GM23338 (cell line): ENCODE measurements at regions not wholly inside any gene's neighbourhood (a gene's known extent, or its start where the extent isn't known, plus 50 kb on each side); places are given as distances from the start of the nearest gene placed in this dataset.

Experiments used
- ATAC-seq: fragments of 200-7000 bp; cut with Tn5 transposase; 3 replicates; pipeline ENCODE4 v1.9.1; 2020
- DNase-seq: peaks from one replicate; pipeline ENCODE4 v3.0.0-alpha.2; 2015; ENCODE audit warnings: low spot score
- H2AFZ ChIP-seq: fragments of 200-600 bp; sonication (generic); 2 replicates; pipeline ENCODE4 v1.8.0; 2016; ENCODE audit warnings: antibody characterized with exemption, mild to moderate bottlenecking, moderate library complexity
- H3F3A ChIP-seq: fragments of 200-600 bp; sonication (generic); replicated peaks from 2 replicates; pipeline ENCODE4 v1.8.0; 2017; ENCODE audit warnings: antibody characterized with exemption, mixed run types, low read depth
- H3K27ac ChIP-seq: fragments of 200-600 bp; sonication (generic); 2 replicates; pipeline ENCODE4 v1.6.1; 2016; ENCODE audit warnings: low read depth
- H3K27me3 ChIP-seq: fragments of 200-600 bp; sonication (generic); 2 replicates; pipeline ENCODE4 v1.8.0; 2016; ENCODE audit warnings: mild to moderate bottlenecking, mixed run types, moderate library complexity; ENCODE audit not compliant: insufficient read depth
- H3K36me3 ChIP-seq: fragments of 200-600 bp; sonication (generic); 2 replicates; pipeline ENCODE4 v1.8.0; 2016; ENCODE audit warnings: mild to moderate bottlenecking; ENCODE audit not compliant: insufficient read depth
- H3K4me1 ChIP-seq: fragments of 200-600 bp; sonication (generic); 2 replicates; pipeline ENCODE4 v1.8.0; 2016; ENCODE audit warnings: mild to moderate bottlenecking, moderate library complexity; ENCODE audit not compliant: insufficient read depth
- H3K4me2 ChIP-seq: fragments of 200-600 bp; sonication (generic); 2 replicates; pipeline ENCODE4 v1.7.1; 2017; ENCODE audit warnings: mixed run types
- H3K4me3 ChIP-seq: fragments of 200-600 bp; sonication (generic); 2 replicates; pipeline ENCODE4 v1.6.1; 2016; ENCODE audit warnings: mixed run types
- H3K79me2 ChIP-seq: fragments of 200-600 bp; sonication (generic); replicated peaks from 2 replicates; pipeline ENCODE4 v1.8.0; 2017; ENCODE audit warnings: mild to moderate bottlenecking; ENCODE audit not compliant: insufficient read depth
- H3K9me2 ChIP-seq: fragments of 200-600 bp; sonication (generic); 2 replicates; pipeline ENCODE4 v1.8.0; 2017; ENCODE audit not compliant: insufficient read depth
- H4K20me1 ChIP-seq: fragments of 200-600 bp; sonication (generic); replicated peaks from 2 replicates; pipeline ENCODE4 v1.8.0; 2017; ENCODE audit warnings: mild to moderate bottlenecking; ENCODE audit not compliant: insufficient read depth
- H3K27ac Mint-ChIP-seq: 2 replicates; pipeline ENCODE4 v1.8.0; 2020; ENCODE audit warnings: inconsistent platforms, mild to moderate bottlenecking, moderate library complexity, mixed read lengths
- H3K27me3 Mint-ChIP-seq: 3 replicates; pipeline ENCODE4 v1.8.0; 2022; ENCODE audit warnings: low read depth, mild to moderate bottlenecking, moderate library complexity, mixed read lengths, inconsistent platforms; ENCODE audit not compliant: insufficient read depth, poor library complexity
- H3K36me3 Mint-ChIP-seq: 3 replicates; pipeline ENCODE4 v1.8.0; 2021; ENCODE audit warnings: low read depth, mild to moderate bottlenecking, inconsistent platforms, moderate library complexity, mixed read lengths
- H3K4me1 Mint-ChIP-seq: 3 replicates; pipeline ENCODE4 v1.8.0; 2020; ENCODE audit warnings: mild to moderate bottlenecking, inconsistent platforms, mixed read lengths
- H3K4me3 Mint-ChIP-seq: 3 replicates; pipeline ENCODE4 v1.8.0; 2021; ENCODE audit warnings: moderate library complexity, mild to moderate bottlenecking, inconsistent platforms, mixed read lengths
- H3K9me3 Mint-ChIP-seq: 3 replicates; pipeline ENCODE4 v1.8.0; 2020; ENCODE audit warnings: moderate library complexity, mild to moderate bottlenecking, inconsistent platforms, mixed read lengths
- CREB1 ChIP-seq: fragments of 250-450 bp; sonication (Bioruptor Pico); IDR thresholded peaks from 2 replicates; pipeline ENCODE4 v1.5.0; 2020; ENCODE audit warnings: low read depth, mild to moderate bottlenecking, moderate library complexity
- EZH2 ChIP-seq: fragments of 200-600 bp; sonication (generic); IDR thresholded peaks from one replicate; pipeline ENCODE4 v1.8.0; 2017; ENCODE audit warnings: antibody characterized with exemption, mild to moderate bottlenecking, low read depth; ENCODE audit not compliant: unreplicated experiment
- EZH2phosphoT487 ChIP-seq: fragments of 200-600 bp; sonication (generic); IDR thresholded peaks from one replicate; pipeline ENCODE4 v1.8.1; 2018; ENCODE audit warnings: antibody characterized with exemption; ENCODE audit not compliant: unreplicated experiment
- NANOG ChIP-seq: IDR thresholded peaks from 2 replicates; pipeline ENCODE4 v1.6.1; 2016; ENCODE audit warnings: antibody characterized with exemption, borderline replicate concordance
- STAT1 ChIP-seq: IDR thresholded peaks from one replicate; pipeline ENCODE4 v1.6.1; 2016; ENCODE audit warnings: antibody characterized with exemption; ENCODE audit not compliant: unreplicated experiment
- ZNF331 ChIP-seq: fragments of 250-450 bp; sonication (Bioruptor Pico); IDR thresholded peaks from 2 replicates; pipeline ENCODE4 v1.5.0; 2020; ENCODE audit warnings: low read depth, mild to moderate bottlenecking, moderate library complexity
- TF ChIP-seq, protein P1 (sequence below), 2 experiments: fragments of 200-600 bp in 1 of 2; sonication (generic) in 1 of 2; conservative IDR thresholded peaks; 2 replicates each; pipeline versions ENCODE4 v1.5.1 to v1.6.1; 2016 to 2017; ENCODE audit warnings: antibody characterized with exemption in 2 of 2, low read depth in 2 of 2, mild to moderate bottlenecking in 2 of 2, moderate library complexity in 1 of 2
- TF ChIP-seq, protein P2 (sequence below): IDR thresholded peaks from 2 replicates; pipeline ENCODE4 v1.6.1; 2016; ENCODE audit warnings: antibody characterized with exemption
- TF ChIP-seq, protein P3 (sequence below): fragments of 250-450 bp; sonication (Bioruptor Pico); IDR thresholded peaks from 2 replicates; pipeline ENCODE4 v1.5.0; 2020; ENCODE audit warnings: mild to moderate bottlenecking, moderate library complexity

DNA sequence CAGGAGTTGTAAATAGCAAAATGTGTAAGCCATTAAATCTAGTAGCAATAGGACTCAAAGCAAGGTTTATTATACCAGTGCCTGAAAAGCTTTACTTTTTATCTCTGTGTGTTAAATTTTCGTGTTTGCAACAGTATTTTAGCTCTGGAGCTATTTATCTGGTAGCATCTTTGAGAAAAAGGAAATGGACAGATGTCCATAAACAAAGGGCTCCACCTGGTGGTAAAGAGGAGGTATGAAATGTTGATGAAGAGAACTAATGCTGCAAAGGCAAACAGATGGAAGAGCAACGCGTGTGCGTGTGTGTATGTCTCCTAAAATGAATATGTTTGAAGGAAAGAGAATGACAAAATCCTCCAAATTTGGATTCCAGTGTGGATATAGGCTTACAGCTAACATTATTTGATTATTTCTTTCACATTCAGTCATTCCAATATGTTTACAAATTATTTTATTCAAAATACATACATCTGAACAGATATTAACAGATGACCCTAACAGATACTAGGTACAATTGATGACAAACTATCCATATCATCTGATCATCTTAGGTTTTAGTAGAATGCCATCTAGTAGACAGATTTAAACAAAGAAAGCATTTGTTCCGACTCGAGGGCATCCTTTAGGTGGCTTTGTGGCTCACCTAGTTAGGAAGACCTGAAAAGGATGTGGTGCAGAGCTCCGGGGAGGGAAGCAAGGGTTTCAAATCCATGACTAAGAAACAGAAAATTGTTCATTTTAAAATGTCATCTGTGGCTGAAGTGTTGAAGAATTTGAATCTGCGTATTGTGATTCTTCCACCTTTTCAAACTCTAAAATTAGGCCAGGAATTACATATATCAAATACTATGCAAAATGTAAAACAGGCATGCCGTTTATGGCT lies 383.3 kb downstream of the MTX2 start (continued):
- TF ChIP-seq, protein P1, sequence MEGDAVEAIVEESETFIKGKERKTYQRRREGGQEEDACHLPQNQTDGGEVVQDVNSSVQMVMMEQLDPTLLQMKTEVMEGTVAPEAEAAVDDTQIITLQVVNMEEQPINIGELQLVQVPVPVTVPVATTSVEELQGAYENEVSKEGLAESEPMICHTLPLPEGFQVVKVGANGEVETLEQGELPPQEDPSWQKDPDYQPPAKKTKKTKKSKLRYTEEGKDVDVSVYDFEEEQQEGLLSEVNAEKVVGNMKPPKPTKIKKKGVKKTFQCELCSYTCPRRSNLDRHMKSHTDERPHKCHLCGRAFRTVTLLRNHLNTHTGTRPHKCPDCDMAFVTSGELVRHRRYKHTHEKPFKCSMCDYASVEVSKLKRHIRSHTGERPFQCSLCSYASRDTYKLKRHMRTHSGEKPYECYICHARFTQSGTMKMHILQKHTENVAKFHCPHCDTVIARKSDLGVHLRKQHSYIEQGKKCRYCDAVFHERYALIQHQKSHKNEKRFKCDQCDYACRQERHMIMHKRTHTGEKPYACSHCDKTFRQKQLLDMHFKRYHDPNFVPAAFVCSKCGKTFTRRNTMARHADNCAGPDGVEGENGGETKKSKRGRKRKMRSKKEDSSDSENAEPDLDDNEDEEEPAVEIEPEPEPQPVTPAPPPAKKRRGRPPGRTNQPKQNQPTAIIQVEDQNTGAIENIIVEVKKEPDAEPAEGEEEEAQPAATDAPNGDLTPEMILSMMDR (conservative IDR thresholded peaks at IDR 0.05; ENCODE audit: low read depth in 2 of 2) = peak; percentile 79 to 92
- TF ChIP-seq EZH2 = no peak
- no peak for TF ChIP-seq ZNF331 (CRISPR knock-in tag)

DNA sequence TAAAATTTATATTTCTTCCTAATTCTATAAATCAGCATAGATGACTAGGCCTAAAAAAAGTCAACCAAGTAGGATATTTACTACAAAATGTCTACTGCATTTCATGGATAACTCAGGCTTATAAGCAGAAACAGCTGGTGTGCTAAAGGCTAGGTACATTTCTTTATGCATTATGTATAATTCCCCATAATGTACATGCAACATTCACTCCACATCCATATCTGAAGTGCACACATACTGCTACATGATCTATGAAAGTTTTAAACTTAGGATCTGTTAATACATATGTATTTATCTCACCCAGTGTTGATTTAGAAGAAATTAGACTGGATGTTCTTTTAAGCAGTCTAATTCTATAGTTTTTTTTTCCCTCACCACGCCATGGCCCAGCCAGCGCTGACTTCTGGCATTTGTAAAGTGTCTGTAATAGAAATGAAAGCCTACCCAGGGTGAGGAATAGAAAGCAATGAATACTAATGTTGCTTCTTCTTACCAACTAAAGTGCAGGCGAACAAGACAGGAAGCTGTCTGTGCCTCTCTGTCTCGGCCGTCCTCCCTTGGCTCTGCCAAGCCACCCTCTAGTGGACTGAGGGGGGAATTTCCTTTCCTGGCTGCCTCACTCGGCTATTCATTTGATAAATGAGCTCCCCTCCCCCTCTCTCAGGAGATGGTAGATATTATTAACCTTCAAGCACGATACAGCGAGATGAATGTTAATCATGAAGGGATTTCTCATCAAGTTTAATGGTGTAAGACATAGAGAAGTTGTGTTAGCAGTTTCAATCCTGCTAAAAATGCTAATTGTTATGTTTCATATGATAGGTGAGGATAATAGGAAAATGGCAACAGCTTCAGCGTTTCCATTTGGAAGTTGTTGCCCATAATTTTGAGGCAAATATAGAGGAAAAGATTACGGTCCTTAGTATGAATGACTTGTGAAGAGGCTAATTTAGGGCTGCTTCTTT lies 384.5 kb downstream of the MTX2 start:
- H3K9me3 Mint-ChIP-seq = no peaks in the 10 kb centered on the region
- Histone ChIP-seq H3K79me2 (no peaks in the 10 kb centered on the region), H3K4me1 (peaks cover 33% of the 10 kb centered on the region), H4K20me1 (no peaks in the 10 kb centered on the region), H3K36me3 (no peaks in the 10 kb centered on the region), H3K4me2 (0 out of 2 replicates have a peak overlapping the region, but pooled peaks have one; percentile 12), H3K27me3 (0 out of 2 replicates have a peak, but pooled peaks cover 2% of the 10 kb centered on the region), H3K9me2 (no peaks in the 10 kb centered on the region), H2AFZ (peak overlapping the region; percentile 20; the same call in 1 of the 2 replicates), H3F3A (no peaks in the 10 kb centered on the region), H3K4me3 (no peak overlapping the region), H3K27ac (no peak overlapping the region)
- no peak overlapping the region for H3K27ac Mint-ChIP-seq
- ATAC-seq = peak; percentile 98
- DNase-seq = peak; percentile 93
- H3K36me3 Mint-ChIP-seq = no peaks in the 10 kb centered on the region
- no peak overlapping the region for H3K4me3 Mint-ChIP-seq
- peaks cover 34% of the 10 kb centered on the region for H3K4me1 Mint-ChIP-seq
- no peaks in the 10 kb centered on the region for H3K27me3 Mint-ChIP-seq
- TF ChIP-seq STAT1 (no peak), EZH2phosphoT487 (no peak), CREB1 (CRISPR knock-in tag) (no peak), NANOG (no peak)
- TF ChIP-seq, protein P1 (conservative IDR thresholded peaks at IDR 0.05; ENCODE audit: low read depth in 2 of 2) = peak; percentile 77 to 80
- TF ChIP-seq, protein P2, sequence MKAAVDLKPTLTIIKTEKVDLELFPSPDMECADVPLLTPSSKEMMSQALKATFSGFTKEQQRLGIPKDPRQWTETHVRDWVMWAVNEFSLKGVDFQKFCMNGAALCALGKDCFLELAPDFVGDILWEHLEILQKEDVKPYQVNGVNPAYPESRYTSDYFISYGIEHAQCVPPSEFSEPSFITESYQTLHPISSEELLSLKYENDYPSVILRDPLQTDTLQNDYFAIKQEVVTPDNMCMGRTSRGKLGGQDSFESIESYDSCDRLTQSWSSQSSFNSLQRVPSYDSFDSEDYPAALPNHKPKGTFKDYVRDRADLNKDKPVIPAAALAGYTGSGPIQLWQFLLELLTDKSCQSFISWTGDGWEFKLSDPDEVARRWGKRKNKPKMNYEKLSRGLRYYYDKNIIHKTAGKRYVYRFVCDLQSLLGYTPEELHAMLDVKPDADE = peak; percentile 19; the same call in 1 of the 2 replicates
- TF ChIP-seq, protein P3, sequence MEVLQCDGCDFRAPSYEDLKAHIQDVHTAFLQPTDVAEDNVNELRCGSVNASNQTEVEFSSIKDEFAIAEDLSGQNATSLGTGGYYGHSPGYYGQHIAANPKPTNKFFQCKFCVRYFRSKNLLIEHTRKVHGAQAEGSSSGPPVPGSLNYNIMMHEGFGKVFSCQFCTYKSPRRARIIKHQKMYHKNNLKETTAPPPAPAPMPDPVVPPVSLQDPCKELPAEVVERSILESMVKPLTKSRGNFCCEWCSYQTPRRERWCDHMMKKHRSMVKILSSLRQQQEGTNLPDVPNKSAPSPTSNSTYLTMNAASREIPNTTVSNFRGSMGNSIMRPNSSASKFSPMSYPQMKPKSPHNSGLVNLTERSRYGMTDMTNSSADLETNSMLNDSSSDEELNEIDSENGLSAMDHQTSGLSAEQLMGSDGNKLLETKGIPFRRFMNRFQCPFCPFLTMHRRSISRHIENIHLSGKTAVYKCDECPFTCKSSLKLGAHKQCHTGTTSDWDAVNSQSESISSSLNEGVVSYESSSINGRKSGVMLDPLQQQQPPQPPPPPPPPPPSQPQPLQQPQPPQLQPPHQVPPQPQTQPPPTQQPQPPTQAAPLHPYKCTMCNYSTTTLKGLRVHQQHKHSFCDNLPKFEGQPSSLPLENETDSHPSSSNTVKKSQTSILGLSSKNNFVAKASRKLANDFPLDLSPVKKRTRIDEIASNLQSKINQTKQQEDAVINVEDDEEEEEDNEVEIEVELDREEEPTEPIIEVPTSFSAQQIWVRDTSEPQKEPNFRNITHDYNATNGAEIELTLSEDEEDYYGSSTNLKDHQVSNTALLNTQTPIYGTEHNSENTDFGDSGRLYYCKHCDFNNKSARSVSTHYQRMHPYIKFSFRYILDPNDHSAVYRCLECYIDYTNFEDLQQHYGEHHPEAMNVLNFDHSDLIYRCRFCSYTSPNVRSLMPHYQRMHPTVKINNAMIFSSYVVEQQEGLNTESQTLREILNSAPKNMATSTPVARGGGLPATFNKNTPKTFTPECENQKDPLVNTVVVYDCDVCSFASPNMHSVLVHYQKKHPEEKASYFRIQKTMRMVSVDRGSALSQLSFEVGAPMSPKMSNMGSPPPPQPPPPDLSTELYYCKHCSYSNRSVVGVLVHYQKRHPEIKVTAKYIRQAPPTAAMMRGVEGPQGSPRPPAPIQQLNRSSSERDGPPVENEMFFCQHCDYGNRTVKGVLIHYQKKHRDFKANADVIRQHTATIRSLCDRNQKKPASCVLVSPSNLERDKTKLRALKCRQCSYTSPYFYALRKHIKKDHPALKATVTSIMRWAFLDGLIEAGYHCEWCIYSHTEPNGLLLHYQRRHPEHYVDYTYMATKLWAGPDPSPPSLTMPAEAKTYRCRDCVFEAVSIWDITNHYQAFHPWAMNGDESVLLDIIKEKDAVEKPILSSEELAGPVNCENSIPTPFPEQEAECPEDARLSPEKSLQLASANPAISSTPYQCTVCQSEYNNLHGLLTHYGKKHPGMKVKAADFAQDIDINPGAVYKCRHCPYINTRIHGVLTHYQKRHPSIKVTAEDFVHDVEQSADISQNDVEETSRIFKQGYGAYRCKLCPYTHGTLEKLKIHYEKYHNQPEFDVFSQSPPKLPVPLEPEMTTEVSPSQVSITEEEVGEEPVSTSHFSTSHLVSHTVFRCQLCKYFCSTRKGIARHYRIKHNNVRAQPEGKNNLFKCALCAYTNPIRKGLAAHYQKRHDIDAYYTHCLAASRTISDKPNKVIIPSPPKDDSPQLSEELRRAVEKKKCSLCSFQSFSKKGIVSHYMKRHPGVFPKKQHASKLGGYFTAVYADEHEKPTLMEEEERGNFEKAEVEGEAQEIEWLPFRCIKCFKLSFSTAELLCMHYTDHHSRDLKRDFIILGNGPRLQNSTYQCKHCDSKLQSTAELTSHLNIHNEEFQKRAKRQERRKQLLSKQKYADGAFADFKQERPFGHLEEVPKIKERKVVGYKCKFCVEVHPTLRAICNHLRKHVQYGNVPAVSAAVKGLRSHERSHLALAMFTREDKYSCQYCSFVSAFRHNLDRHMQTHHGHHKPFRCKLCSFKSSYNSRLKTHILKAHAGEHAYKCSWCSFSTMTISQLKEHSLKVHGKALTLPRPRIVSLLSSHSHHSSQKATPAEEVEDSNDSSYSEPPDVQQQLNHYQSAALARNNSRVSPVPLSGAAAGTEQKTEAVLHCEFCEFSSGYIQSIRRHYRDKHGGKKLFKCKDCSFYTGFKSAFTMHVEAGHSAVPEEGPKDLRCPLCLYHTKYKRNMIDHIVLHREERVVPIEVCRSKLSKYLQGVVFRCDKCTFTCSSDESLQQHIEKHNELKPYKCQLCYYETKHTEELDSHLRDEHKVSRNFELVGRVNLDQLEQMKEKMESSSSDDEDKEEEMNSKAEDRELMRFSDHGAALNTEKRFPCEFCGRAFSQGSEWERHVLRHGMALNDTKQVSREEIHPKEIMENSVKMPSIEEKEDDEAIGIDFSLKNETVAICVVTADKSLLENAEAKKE = no peak
